Neuronal stem cell (in vitro differentiated cells): ENCODE measurements at regions not wholly inside any gene's neighbourhood (a gene's known extent, or its start where the extent isn't known, plus 50 kb on each side); places are given as distances from the start of the nearest gene placed in this dataset.

ENCODE experiments used
- DNase-seq: peaks from one replicate; pipeline ENCODE4 v3.0.0-alpha.2; 2013; ENCODE audit warnings: low spot score
- H2AFZ ChIP-seq: one replicate; pipeline ENCODE4 v1.6.1; 2013; ENCODE audit warnings: mild to moderate bottlenecking, low read length, inconsistent platforms
- H2AK5ac ChIP-seq: 2 replicates; pipeline ENCODE4 v1.6.1; 2013; ENCODE audit warnings: low read depth, mild to moderate bottlenecking, inconsistent platforms, low read length, moderate library complexity, mixed read lengths
- H2BK120ac ChIP-seq: 2 replicates; pipeline ENCODE4 v1.6.1; 2013; ENCODE audit warnings: low read depth, mild to moderate bottlenecking, inconsistent platforms, low read length, moderate library complexity, mixed read lengths
- H2BK12ac ChIP-seq: one replicate; pipeline ENCODE4 v1.6.1; 2013; ENCODE audit warnings: low read length, inconsistent platforms
- H2BK15ac ChIP-seq: 2 replicates; pipeline ENCODE4 v1.6.1; 2013; ENCODE audit warnings: mild to moderate bottlenecking, low read length, inconsistent platforms, mixed read lengths
- H2BK5ac ChIP-seq: one replicate; pipeline ENCODE4 v1.6.1; 2013; ENCODE audit warnings: inconsistent platforms, mild to moderate bottlenecking, low read length, moderate library complexity
- H3K14ac ChIP-seq: one replicate; pipeline ENCODE4 v1.6.1; 2013; ENCODE audit warnings: low read length, inconsistent platforms
- H3K18ac ChIP-seq: 2 replicates; pipeline ENCODE4 v1.6.1; 2013; ENCODE audit warnings: low read length, inconsistent platforms
- H3K23ac ChIP-seq: 2 replicates; pipeline ENCODE4 v1.6.1; 2013; ENCODE audit warnings: low read depth, mild to moderate bottlenecking, mixed read lengths, low read length, inconsistent platforms; ENCODE audit not compliant: poor library complexity
- H3K27ac ChIP-seq: replicated peaks from 3 replicates; pipeline ENCODE4 v1.5.1; 2013; ENCODE audit warnings: low read length, inconsistent platforms
- H3K27me3 ChIP-seq, 3 experiments: 2 replicates each; pipeline ENCODE4 v1.6.1; 2013; ENCODE audit warnings: low read length in 3 of 3, mild to moderate bottlenecking in 2 of 3, inconsistent platforms in 1 of 3, low read depth in 1 of 3, mixed read lengths in 1 of 3, moderate library complexity in 1 of 3; ENCODE audit not compliant: control insufficient read depth in 3 of 3, insufficient read depth in 3 of 3
- H3K36me3 ChIP-seq, 2 donors: replicated peaks in 1 of 2; 2 replicates each; pipeline ENCODE4 v1.6.1; 2013; ENCODE audit warnings: low read length in 2 of 2; ENCODE audit not compliant: control insufficient read depth in 2 of 2, insufficient read depth in 2 of 2
- H3K4ac ChIP-seq: 2 replicates; pipeline ENCODE4 v1.6.1; 2013; ENCODE audit warnings: inconsistent platforms, mild to moderate bottlenecking, low read length, moderate library complexity
- H3K4me1 ChIP-seq, 2 donors: 1 replicate in 1 of 2; 2 replicates in 1 of 2; pipeline ENCODE4 v1.6.1; 2013; ENCODE audit warnings: low read length in 2 of 2, low read depth in 1 of 2; ENCODE audit not compliant: control insufficient read depth in 2 of 2, insufficient read depth in 1 of 2
- H3K4me2 ChIP-seq: one replicate; pipeline ENCODE4 v1.6.1; 2013; ENCODE audit warnings: mild to moderate bottlenecking, low read length, inconsistent platforms; ENCODE audit not compliant: insufficient read depth, poor library complexity, severe bottlenecking
- H3K4me3 ChIP-seq, 2 donors: 2 replicates each; pipeline ENCODE4 v1.5.1; 2013; ENCODE audit warnings: low read length in 2 of 2, mild to moderate bottlenecking in 2 of 2, inconsistent platforms in 1 of 2, moderate library complexity in 1 of 2
- H3K79me1 ChIP-seq: one replicate; pipeline ENCODE4 v1.6.1; 2013; ENCODE audit warnings: low read depth, mild to moderate bottlenecking, inconsistent platforms, low read length, moderate library complexity
- H3K9ac ChIP-seq: one replicate; pipeline ENCODE4 v1.6.1; 2013; ENCODE audit warnings: mild to moderate bottlenecking, low read depth, low read length, inconsistent platforms; ENCODE audit not compliant: poor library complexity
- H3K9me3 ChIP-seq, 2 donors: replicated peaks in 1 of 2; 2 replicates each; pipeline versions ENCODE3 to v1.6.1; 2013; ENCODE audit warnings: low read length in 2 of 2, mild to moderate bottlenecking in 2 of 2, inconsistent platforms in 1 of 2, low read depth in 1 of 2, mixed read lengths in 1 of 2, moderate library complexity in 1 of 2; ENCODE audit not compliant: control insufficient read depth in 2 of 2, insufficient read depth in 1 of 2
- H4K8ac ChIP-seq: one replicate; pipeline ENCODE4 v1.6.1; 2013; ENCODE audit warnings: low read depth, mild to moderate bottlenecking, inconsistent platforms, low read length, moderate library complexity
- H4K91ac ChIP-seq: one replicate; pipeline ENCODE4 v1.6.1; 2013; ENCODE audit warnings: low read length, low read depth, mild to moderate bottlenecking, inconsistent platforms; ENCODE audit not compliant: poor library complexity
- WGBS, 2 donors: extraction: QIAGEN DNeasy Blood & Tissue Kit; methylation state at CpG; one replicate each; pipeline ENCODE4 v1.1.7; 2013; ENCODE audit warnings: missing lambda C conversion rate in 2 of 2, mixed read lengths in 1 of 2; ENCODE audit not compliant: insufficient read length in 2 of 2, insufficient replicate concordance in 1 of 2; ENCODE audit errors: extremely low coverage in 2 of 2; 5-methylcytosine and 5-hydroxymethylcytosine counted together

DNA sequence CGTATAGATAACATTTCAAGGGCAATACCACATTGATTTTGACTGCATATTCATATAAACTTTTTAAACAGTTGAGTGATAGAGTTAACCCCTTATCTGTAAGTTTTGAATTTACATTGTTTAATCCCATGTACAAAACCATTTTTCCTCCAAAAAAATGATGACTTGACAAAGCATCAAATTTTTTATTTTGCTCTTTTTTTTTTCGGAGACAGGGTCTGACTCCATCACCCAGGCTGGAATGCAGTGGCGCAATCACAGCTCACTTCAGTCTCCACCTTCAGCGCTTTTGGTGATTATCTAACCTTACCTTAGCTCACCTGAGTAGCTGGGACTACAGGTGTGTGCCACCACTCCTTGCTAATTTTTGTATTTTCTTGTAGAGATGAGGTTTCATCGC lies 1670.1 kb upstream of the CDH9 start:
- Histone ChIP-seq H3K18ac (no peak overlapping the region), H2AFZ (no peak overlapping the region), H3K36me3 (no peaks in the 10 kb centered on the region), H4K91ac (no peak overlapping the region), H3K4me1 (no peaks in the 10 kb centered on the region), H2BK15ac (no peak overlapping the region), H3K9ac (no peak overlapping the region), H2AK5ac (no peak overlapping the region), H3K4ac (no peak overlapping the region), H3K79me1 (no peaks in the 10 kb centered on the region), H2BK5ac (no peak overlapping the region), H3K27me3 (no peaks in the 10 kb centered on the region), H3K23ac (no peak overlapping the region), H4K8ac (no peak overlapping the region), H2BK12ac (no peak overlapping the region), H3K27ac (no peak overlapping the region), H2BK120ac (no peak overlapping the region), H3K4me2 (no peak overlapping the region), H3K9me3 (no peaks in the 10 kb centered on the region), H3K4me3 (no peak overlapping the region), H3K14ac (no peak overlapping the region)
- no peak for DNase-seq
- WGBS, 2 donors = no CpG with 5 or more reads among the region's 5 CpGs

DNA sequence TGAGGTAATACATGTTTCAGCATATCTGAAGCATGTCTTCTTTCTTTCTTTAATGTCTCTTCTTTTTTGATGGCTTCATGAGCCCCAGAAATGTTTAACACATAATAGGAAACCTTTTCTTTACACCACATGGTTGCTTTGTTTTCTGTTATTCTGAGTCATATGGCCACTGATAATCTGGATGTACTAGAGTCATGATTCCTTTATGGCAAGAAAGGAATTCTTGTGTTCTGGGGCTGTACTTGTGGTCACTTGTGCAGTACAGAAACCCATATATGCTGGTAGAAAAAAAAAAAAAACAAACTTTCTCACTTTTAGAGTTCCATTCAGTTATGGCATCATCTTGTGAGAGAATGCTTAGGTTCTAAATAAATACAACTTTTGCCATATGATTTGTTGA lies 1669.3 kb upstream of the CDH9 start:
- Histone ChIP-seq H3K9ac (no peak overlapping the region), H2AFZ (peak overlapping the region; percentile 15), H3K27ac (no peak overlapping the region), H2BK12ac (no peak overlapping the region), H3K18ac (no peak overlapping the region), H3K14ac (no peak overlapping the region), H4K8ac (no peak overlapping the region), H2BK15ac (no peak overlapping the region), H2BK120ac (no peak overlapping the region), H2BK5ac (no peak overlapping the region), H2AK5ac (no peak overlapping the region), H3K4me3 (no peak overlapping the region), H3K4me2 (no peak overlapping the region), H3K4me1 (no peaks in the 10 kb centered on the region), H3K4ac (no peak overlapping the region), H3K9me3 (peaks cover 0 to 3% of the 10 kb centered on the region in 2 donors), H4K91ac (no peak overlapping the region), H3K27me3 (no peaks in the 10 kb centered on the region), H3K23ac (no peak overlapping the region), H3K36me3 (no peaks in the 10 kb centered on the region), H3K79me1 (no peaks in the 10 kb centered on the region)
- DNase-seq = no peak

DNA sequence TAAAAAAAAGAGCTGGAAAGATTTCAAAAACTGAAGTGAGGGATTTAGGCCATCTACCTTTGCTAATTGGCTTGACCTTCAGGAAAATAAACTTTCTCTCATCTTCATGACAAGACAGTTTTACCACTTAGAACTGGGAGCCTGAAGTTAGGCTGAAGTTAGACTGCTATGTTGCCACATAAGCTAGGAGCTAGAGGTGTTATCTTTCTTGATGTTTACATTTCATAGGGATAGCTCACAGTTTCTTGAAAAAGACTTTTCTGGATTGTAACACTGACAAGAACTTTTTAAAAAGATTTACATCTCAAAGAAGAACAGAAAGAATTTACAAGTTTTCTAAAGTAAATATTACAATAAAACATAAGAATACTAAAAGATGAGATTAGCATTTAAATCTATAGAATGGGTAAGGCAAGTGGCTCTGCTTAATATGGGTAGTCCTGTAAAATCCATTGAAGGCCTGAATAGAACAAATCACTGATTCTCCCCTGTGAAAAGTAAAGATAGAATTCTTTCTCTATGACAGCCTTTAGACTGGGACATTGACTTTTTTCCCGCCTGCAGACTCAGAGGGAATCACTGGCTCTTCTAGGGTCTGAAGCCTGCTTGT lies 1665.4 kb upstream of the CDH9 start:
- Histone ChIP-seq H3K23ac (no peak overlapping the region), H2AK5ac (no peak overlapping the region), H3K9ac (no peak overlapping the region), H3K27me3 (no peaks in the 10 kb centered on the region), H2BK120ac (no peak overlapping the region), H4K91ac (no peak overlapping the region), H4K8ac (no peak overlapping the region), H2BK12ac (no peak overlapping the region), H3K18ac (no peak overlapping the region), H2BK15ac (no peak overlapping the region), H3K79me1 (no peaks in the 10 kb centered on the region), H3K14ac (no peak overlapping the region), H3K27ac (no peak overlapping the region), H3K4me2 (no peak overlapping the region), H2BK5ac (no peak overlapping the region), H2AFZ (peak overlapping the region; percentile 27), H3K4ac (no peak overlapping the region), H3K4me1 (no peaks in the 10 kb centered on the region), H3K9me3 (peaks cover 0 to 3% of the 10 kb centered on the region in 2 donors), H3K36me3 (no peaks in the 10 kb centered on the region), H3K4me3 (no peak overlapping the region)
- DNase-seq = no peak
- WGBS, 2 donors = no CpG with 5 or more reads among the region's 1 CpG

DNA sequence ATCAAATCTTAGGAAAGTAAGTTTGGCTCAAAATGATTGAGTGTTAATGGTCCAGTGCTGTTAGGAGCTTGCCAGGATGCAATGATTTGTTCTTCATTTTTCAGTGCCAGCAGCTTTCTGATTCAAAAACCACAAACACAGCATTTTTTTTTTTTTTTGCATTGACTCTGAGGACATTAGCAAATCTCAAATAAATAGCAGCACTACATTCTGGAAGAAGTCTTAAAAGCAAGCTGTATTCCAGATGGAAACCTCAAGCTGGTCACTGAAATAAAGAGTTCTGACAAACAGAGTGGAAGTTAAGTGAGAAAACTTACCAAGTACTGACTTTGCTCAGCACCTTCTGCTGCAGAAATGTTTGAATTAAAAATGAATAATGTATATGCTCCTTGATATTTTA lies 1653.1 kb upstream of the CDH9 start:
- H3K79me1 ChIP-seq = no peaks in the 10 kb centered on the region
- no peak overlapping the region for H2BK5ac ChIP-seq
- peak overlapping the region; percentile 56 for H2AFZ ChIP-seq
- no peak overlapping the region for H2BK15ac ChIP-seq
- no peak overlapping the region for H3K4ac ChIP-seq
- H3K9ac ChIP-seq = no peak overlapping the region
- H3K4me3 ChIP-seq = no peak overlapping the region
- H3K9me3 ChIP-seq = no peaks in the 10 kb centered on the region
- no peak overlapping the region for H2BK12ac ChIP-seq
- no peak for DNase-seq
- no peak overlapping the region for H3K4me2 ChIP-seq
- H3K27me3 ChIP-seq = no peaks in the 10 kb centered on the region
- no peak overlapping the region for H3K18ac ChIP-seq
- H2AK5ac ChIP-seq = no peak overlapping the region
- H3K36me3 ChIP-seq = no peaks in the 10 kb centered on the region
- no peak overlapping the region for H2BK120ac ChIP-seq
- H4K8ac ChIP-seq = no peak overlapping the region
- H4K91ac ChIP-seq = no peak overlapping the region
- H3K27ac ChIP-seq = no peak overlapping the region
- no peaks in the 10 kb centered on the region for H3K4me1 ChIP-seq
- no peak overlapping the region for H3K14ac ChIP-seq
- no peak overlapping the region for H3K23ac ChIP-seq
